GM19463 (cell line): ENCODE measurements at regions not wholly inside any gene's neighbourhood (a gene's known extent, or its start where the extent isn't known, plus 50 kb on each side); places are given as distances from the start of the nearest gene placed in this dataset.
"Not testable (repeated sequence)": the region's sequence is repeated elsewhere in the genome, so short reads cannot be mapped to it uniquely, and the experiment has no call there.

ENCODE experiments used
- ATAC-seq: cut with Tn5 transposase; IDR thresholded peaks from one replicate; pipeline ENCODE4 v1.9.1; 2021; ENCODE audit warnings: mild to moderate bottlenecking, moderate library complexity; ENCODE audit not compliant: unreplicated experiment

GRCh38 chr20:22841846-22842245 lies 193.3 kb upstream of the SSTR4 start:
- ATAC-seq, result no peak

- ATAC-seq, result no peak
Measured at GRCh38 chr20:22842793-22843192, 192.3 kb upstream of the SSTR4 start.

- ATAC-seq, result no peak
Measured at GRCh38 chr20:22844959-22845358, 190.2 kb upstream of the SSTR4 start.

- ATAC-seq, result no peak
Measured at GRCh38 chr20:22846863-22847262, 188.2 kb upstream of the SSTR4 start.

GRCh38 chr20:22848364-22848763 lies 186.7 kb upstream of the SSTR4 start:
- ATAC-seq, result no peak

- not testable (repeated sequence) for ATAC-seq
Measured at GRCh38 chr20:22851679-22852346, 183.3 kb upstream of the SSTR4 start.

- no peak for ATAC-seq
Measured at GRCh38 chr20:22861231-22861980, 173.7 kb upstream of the SSTR4 start.

- ATAC-seq, result no peak
Measured at GRCh38 chr20:22861990-22862389, 173.1 kb upstream of the SSTR4 start.

- ATAC-seq, result no peak
Measured at GRCh38 chr20:22862671-22863230, 172.4 kb upstream of the SSTR4 start.

- no peak for ATAC-seq
Measured at GRCh38 chr20:22863826-22864225, 171.3 kb upstream of the SSTR4 start.

GRCh38 chr20:22866812-22867341 lies 168.2 kb upstream of the SSTR4 start:
- ATAC-seq, result no peak

GRCh38 chr20:22878166-22878565 lies 156.9 kb upstream of the SSTR4 start:
- ATAC-seq, result no peak

- ATAC-seq, result no peak
Measured at GRCh38 chr20:22880277-22880676, 154.8 kb upstream of the SSTR4 start.

GRCh38 chr20:22887796-22888195 lies 147.3 kb upstream of the SSTR4 start:
- no peak for ATAC-seq

- no peak for ATAC-seq
Measured at GRCh38 chr20:22890594-22891300, 144.4 kb upstream of the SSTR4 start.

GRCh38 chr20:22901164-22901563 lies 133.9 kb upstream of the SSTR4 start:
- no peak for ATAC-seq

- ATAC-seq, result no peak
Measured at GRCh38 chr20:22901921-22902320, 133.2 kb upstream of the SSTR4 start.

- ATAC-seq, result no peak
Measured at GRCh38 chr20:22904386-22904785, 130.7 kb upstream of the SSTR4 start.

GRCh38 chr20:22904905-22905304 lies 130.2 kb upstream of the SSTR4 start:
- no peak for ATAC-seq

- ATAC-seq, result peak; percentile 88
Measured at GRCh38 chr20:22905658-22906057, 129.5 kb upstream of the SSTR4 start.

- no peak for ATAC-seq
Measured at GRCh38 chr20:22908437-22908836, 126.7 kb upstream of the SSTR4 start.
